ENCODE measurements at regions not wholly inside any gene's neighbourhood (a gene's known extent, or its start where the extent isn't known, plus 50 kb on each side); places are given as distances from the start of the nearest gene placed in this dataset.

GRCh38 chr1:81559662-81560350 is 240.9 kb upstream of the ADGRL2 start:
- no peaks in the 10 kb centered on the region for H3K36me3 Mint-ChIP-seq (ENCODE audit: low read depth)
- no peak overlapping the region for H3K27ac Mint-ChIP-seq

GRCh38 chr1:81558291-81559076 is 242.2 kb upstream of the ADGRL2 start:
- TF ChIP-seq CTCF (IDR thresholded peaks at IDR 0.05), result no peak
- Mint-ChIP-seq H3K27me3 (ENCODE audit: insufficient read depth) (no peaks in the 10 kb centered on the region), H3K4me3 (no peak overlapping the region), H3K4me1 (ENCODE audit: low read depth) (no peaks in the 10 kb centered on the region), H3K9me3 (no peaks in the 10 kb centered on the region), H3K27ac (no peak overlapping the region), H3K36me3 (ENCODE audit: low read depth) (no peaks in the 10 kb centered on the region)
- no peak for DNase-seq

More at GRCh38 chr1:81559662-81560350, 240.9 kb upstream of the ADGRL2 start:
- Mint-ChIP-seq H3K27me3 (ENCODE audit: insufficient read depth) (no peaks in the 10 kb centered on the region), H3K4me3 (no peak overlapping the region), H3K9me3 (no peaks in the 10 kb centered on the region), H3K4me1 (ENCODE audit: low read depth) (no peaks in the 10 kb centered on the region)
- TF ChIP-seq CTCF (IDR thresholded peaks at IDR 0.05), result peak; percentile 68
- no peak for DNase-seq

GRCh38 chr1:81556968-81557367 is 243.8 kb upstream of the ADGRL2 start:
- H3K27me3 Mint-ChIP-seq (ENCODE audit: insufficient read depth), result no peaks in the 10 kb centered on the region
- H3K36me3 Mint-ChIP-seq (ENCODE audit: low read depth), result no peaks in the 10 kb centered on the region
- no peak for TF ChIP-seq CTCF (IDR thresholded peaks at IDR 0.05)
- no peaks in the 10 kb centered on the region for H3K9me3 Mint-ChIP-seq
- no peak overlapping the region for H3K4me3 Mint-ChIP-seq
- no peaks in the 10 kb centered on the region for H3K4me1 Mint-ChIP-seq (ENCODE audit: low read depth)
- no peak for DNase-seq
- H3K27ac Mint-ChIP-seq, result no peak overlapping the region

- Mint-ChIP-seq H3K4me3 (no peak overlapping the region), H3K27ac (no peak overlapping the region), H3K36me3 (ENCODE audit: low read depth) (no peaks in the 10 kb centered on the region), H3K4me1 (ENCODE audit: low read depth) (no peaks in the 10 kb centered on the region), H3K27me3 (ENCODE audit: insufficient read depth) (no peaks in the 10 kb centered on the region), H3K9me3 (no peaks in the 10 kb centered on the region)
- DNase-seq, result no peak
- no peak for TF ChIP-seq CTCF (IDR thresholded peaks at IDR 0.05)
Observed at GRCh38 chr1:81554534-81554933, 246.2 kb upstream of the ADGRL2 start.

- Mint-ChIP-seq H3K4me1 (ENCODE audit: low read depth) (peaks cover 2% of the 10 kb centered on the region; the same call in 1 of the 2 replicates), H3K4me3 (no peak overlapping the region), H3K36me3 (ENCODE audit: low read depth) (no peaks in the 10 kb centered on the region), H3K27me3 (ENCODE audit: insufficient read depth) (no peaks in the 10 kb centered on the region), H3K9me3 (no peaks in the 10 kb centered on the region), H3K27ac (no peak overlapping the region)
- DNase-seq, result no peak
- TF ChIP-seq CTCF (IDR thresholded peaks at IDR 0.05), result no peak
Observed at GRCh38 chr1:81554108-81554507, 246.6 kb upstream of the ADGRL2 start.

All from HFFc6 (cell line).